ENCODE measurements at regions not wholly inside any gene's neighbourhood (a gene's known extent, or its start where the extent isn't known, plus 50 kb on each side); places are given as distances from the start of the nearest gene placed in this dataset.
"Not testable (repeated sequence)": the region's sequence is repeated elsewhere in the genome, so short reads cannot be mapped to it uniquely, and the experiment has no call there.

DNA sequence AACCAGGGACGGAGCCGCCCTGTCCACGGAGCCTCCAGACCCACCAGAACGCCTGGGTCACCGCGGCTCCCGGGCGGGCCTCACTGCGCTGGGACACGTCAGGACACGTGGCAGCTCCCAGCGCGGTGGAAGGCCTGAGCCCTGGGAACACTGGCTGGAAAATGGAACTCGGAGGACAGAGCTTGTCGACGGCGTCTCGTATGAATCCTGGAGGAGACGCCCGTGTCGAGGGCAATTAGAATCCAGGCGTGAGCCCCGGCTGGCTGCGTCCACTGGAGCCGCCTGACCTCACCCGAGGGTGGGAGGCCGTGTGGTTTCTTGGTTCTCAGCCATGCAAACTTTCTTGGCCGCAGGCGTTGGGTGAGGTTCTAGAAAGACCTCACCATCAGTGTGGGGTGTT lies 173.9 kb downstream of the LAT start:
- no peaks in the 10 kb centered on the region for H3K27me3 ChIP-seq
- H3K9me3 ChIP-seq = no peaks in the 10 kb centered on the region
- no peak overlapping the region for H3K4me3 ChIP-seq
- H3K4me1 ChIP-seq = peaks cover 32% of the 10 kb centered on the region
- H3K27ac ChIP-seq = peak overlapping the region; percentile 75 to 85
- intact Hi-C loops (cut with DNase I; ENCODE audit: low total_unique reads) = no loop called here
- no peak for DNase-seq
- 87 to 93% methylated on average over 19 to 29 of the region's 29 CpGs for WGBS, 2 donors
- H3K36me3 ChIP-seq (ENCODE audit: low read depth, missing control alignments) = no peaks in the 10 kb centered on the region
- TF ChIP-seq, protein P1, sequence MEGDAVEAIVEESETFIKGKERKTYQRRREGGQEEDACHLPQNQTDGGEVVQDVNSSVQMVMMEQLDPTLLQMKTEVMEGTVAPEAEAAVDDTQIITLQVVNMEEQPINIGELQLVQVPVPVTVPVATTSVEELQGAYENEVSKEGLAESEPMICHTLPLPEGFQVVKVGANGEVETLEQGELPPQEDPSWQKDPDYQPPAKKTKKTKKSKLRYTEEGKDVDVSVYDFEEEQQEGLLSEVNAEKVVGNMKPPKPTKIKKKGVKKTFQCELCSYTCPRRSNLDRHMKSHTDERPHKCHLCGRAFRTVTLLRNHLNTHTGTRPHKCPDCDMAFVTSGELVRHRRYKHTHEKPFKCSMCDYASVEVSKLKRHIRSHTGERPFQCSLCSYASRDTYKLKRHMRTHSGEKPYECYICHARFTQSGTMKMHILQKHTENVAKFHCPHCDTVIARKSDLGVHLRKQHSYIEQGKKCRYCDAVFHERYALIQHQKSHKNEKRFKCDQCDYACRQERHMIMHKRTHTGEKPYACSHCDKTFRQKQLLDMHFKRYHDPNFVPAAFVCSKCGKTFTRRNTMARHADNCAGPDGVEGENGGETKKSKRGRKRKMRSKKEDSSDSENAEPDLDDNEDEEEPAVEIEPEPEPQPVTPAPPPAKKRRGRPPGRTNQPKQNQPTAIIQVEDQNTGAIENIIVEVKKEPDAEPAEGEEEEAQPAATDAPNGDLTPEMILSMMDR (IDR thresholded peaks at IDR 0.05) = no peak

DNA sequence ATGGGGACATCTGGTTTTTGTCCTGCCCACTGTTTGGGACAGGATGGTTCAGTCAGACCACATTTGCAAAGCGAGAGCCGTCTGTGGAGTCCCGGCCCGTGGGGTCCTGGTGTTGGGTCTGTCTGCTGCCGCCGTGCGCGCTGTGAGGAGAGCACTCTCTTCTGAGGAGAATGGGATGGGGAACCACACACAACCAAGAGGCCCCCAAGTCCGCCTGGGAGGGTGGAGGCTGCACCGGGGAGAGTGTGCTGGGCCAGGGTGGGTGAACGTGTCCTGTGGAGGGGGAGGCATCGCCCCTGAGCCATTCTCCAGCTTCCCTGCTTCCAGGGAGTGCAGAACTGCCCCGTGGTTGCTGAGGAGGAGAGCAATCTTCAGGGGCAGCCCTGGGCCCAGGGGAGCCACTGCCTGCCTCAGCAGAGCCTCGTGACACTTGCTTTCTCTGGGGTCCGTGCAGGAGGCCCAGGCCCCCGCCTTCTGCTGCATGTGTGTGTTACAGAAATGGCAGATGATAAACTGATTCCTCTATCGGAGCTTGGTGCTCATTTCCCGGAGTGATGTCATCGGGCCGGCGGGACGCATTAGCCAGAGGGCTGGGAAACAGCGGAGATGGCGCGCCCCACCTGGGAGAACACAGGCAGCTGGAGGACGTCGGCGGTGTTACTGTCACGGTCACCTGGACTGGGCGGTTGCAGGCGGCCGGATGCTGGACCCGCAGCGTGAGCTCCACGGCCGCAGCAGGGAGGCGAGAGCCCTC lies 173.4 kb downstream of the LAT start:
- H3K27me3 ChIP-seq; DNase-seq; H3K4me3 ChIP-seq; H3K9me3 ChIP-seq; H3K36me3 ChIP-seq (ENCODE audit: low read depth, missing control alignments); intact Hi-C loops (cut with DNase I; ENCODE audit: low total_unique reads): not testable (repeated sequence)
- WGBS, 2 donors = 91 to 95% methylated on average over 16 to 35 of the region's 37 CpGs
- Histone ChIP-seq H3K4me1 (peaks cover 32% of the 10 kb centered on the region), H3K27ac (peak overlapping the region; percentile 75 to 85)

DNA sequence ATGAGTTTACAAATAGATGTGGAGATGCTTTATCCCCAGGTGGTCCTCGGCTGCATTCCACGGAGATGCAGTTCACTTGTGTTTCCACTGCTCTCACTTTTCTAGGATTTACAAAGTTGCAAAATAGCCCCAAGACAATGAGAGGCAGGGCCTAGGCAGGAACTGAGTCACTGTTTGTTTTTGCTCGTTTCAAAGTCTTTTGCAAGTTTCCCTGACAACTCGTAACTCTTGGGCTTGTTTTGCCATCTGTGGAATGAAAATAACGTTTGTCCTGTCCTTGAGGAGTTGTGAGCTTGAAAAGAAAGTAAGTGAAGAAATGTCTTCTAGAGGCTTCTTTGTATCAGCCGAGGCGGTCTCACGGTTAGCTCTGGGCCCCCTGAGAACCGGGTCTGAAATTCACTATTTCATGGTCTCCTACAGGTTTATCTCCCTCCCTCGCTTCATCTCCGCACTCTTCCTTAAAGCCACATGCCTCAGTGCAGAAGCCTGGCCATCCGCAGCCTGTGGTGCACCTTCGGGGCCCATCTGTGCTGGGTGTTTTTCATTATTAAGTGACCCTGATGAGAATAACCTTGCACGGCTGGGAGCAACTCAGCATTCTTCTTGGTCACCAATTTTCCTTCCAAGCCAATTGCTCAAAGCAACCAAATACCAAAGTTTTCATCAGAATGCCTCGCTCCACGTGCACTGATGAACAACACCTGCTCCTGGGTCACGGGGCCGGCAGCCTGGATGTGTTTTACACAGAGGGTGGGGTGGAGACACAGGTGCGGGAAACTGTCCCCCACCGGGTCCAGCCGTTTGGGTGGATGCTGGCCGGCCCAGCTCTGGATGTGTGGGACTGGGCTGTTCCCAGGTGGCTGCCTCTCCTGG lies 172.4 kb downstream of the LAT start:
- peak overlapping the region; percentile 75 to 85 for H3K27ac ChIP-seq
- H3K9me3 ChIP-seq; H3K27me3 ChIP-seq; intact Hi-C loops (cut with DNase I; ENCODE audit: low total_unique reads); H3K36me3 ChIP-seq (ENCODE audit: low read depth, missing control alignments); H3K4me3 ChIP-seq: not testable (repeated sequence)
- 15 to 32% methylated on average over 14 to 22 of the region's 22 CpGs for WGBS, 2 donors
- peak; percentile 70 for DNase-seq
- H3K4me1 ChIP-seq = peaks cover 32% of the 10 kb centered on the region

DNA sequence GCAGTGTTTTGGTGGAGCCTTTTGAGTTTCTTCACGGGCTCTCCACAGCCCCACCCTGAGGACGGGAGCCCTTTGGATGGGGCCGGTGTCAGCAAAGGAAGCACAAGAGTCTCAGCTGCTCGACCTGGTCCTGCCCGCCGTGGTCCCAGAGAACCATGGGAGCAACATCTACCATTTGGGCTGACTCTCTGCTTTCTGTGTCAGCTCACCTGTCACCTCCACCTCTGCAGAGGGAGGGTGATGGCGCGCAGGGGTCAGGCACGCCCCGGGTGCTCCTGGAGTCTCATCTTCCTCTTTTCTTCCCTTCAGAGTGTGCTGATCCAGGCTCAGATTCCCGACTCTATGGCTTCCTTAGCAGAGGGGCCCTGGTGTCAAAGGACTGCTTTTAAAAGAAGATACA lies 171.7 kb downstream of the LAT start:
- Histone ChIP-seq H3K27me3 (no peaks in the 10 kb centered on the region), H3K27ac (peak overlapping the region; percentile 75 to 85), H3K4me3 (no peak overlapping the region), H3K9me3 (no peaks in the 10 kb centered on the region), H3K4me1 (peaks cover 32% of the 10 kb centered on the region), H3K36me3 (ENCODE audit: low read depth, missing control alignments) (no peaks in the 10 kb centered on the region)
- intact Hi-C loops (cut with DNase I; ENCODE audit: low total_unique reads) = no loop called here
- WGBS, 2 donors = 72 to 76% methylated on average over 11 of the region's 11 CpGs
- TF ChIP-seq, protein P1 (IDR thresholded peaks at IDR 0.05) = no peak
- TF ChIP-seq POLR2A (IDR thresholded peaks at IDR 0.05) = no peak
- no peak for DNase-seq

DNA sequence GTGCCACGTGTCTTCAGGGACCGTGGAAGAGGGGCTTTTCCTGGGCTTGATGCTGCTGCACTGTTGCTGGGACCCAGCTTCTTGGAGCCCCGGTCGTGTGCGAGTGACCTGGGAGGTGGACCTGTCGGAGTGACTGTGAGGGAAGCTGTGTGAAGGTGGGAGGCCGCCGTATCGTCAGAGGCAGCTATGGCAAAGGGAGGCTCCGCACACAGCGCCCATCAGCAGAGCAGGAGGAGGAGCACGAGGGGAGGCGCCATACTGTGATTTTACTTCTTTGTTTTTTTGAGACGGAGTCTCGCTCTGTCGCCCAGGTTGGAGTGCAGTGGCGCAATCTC lies 171.0 kb downstream of the LAT start:
- H3K27me3 ChIP-seq; H3K36me3 ChIP-seq (ENCODE audit: low read depth, missing control alignments); H3K9me3 ChIP-seq; DNase-seq; H3K4me3 ChIP-seq; intact Hi-C loops (cut with DNase I; ENCODE audit: low total_unique reads): not testable (repeated sequence)
- Histone ChIP-seq H3K27ac (peak overlapping the region; percentile 31 to 85), H3K4me1 (peaks cover 32% of the 10 kb centered on the region)
- WGBS, 2 donors = 91 to 98% methylated on average over 15 to 17 of the region's 17 CpGs

DNA sequence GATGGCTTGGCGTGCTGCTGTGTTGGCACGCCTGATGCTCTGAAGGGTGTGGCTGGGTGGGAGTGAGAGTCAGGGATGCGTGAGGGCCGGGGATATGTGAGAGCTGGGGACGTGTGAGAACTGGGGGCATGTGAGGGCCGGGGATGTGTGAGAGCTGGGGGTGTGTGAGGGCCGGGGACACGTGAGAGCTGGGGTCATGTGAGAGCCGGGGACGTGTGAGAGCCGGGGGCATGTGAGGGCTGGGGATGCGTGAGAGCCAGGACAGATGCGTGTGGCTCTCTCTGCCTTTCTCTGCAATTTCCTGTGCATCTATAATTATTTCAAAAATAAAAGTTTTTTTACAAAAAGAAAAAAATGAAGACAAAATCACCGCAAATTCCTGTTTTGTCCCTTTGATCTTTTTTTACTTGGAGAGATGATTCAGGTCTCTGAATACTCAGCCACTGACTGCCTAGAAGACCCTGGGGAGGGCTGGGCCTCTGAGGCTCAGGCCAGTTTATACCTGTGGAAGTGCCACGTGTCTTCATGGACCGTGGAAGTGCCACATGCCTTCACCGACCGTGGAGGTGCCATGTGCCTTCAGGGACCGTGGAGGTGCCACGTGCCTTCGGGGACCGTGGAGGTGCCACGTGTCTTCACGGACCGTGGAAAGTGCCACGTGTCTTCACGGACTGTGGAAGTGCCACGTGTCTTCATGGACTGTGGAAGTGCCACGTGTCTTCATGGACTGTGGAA lies 170.4 kb downstream of the LAT start:
- DNase-seq; H3K9me3 ChIP-seq; intact Hi-C loops (cut with DNase I; ENCODE audit: low total_unique reads); H3K27me3 ChIP-seq; H3K4me3 ChIP-seq; H3K36me3 ChIP-seq (ENCODE audit: low read depth, missing control alignments): not testable (repeated sequence)
- H3K4me1 ChIP-seq = peaks cover 32% of the 10 kb centered on the region
- peak overlapping the region in 1 of 2 donors; percentile 41 for H3K27ac ChIP-seq
- WGBS, 2 donors = 72 to 85% methylated on average over 26 to 29 of the region's 29 CpGs

Data from testis (tissue), 2 donors.